ENCODE measurements at regions not wholly inside any gene's neighbourhood (a gene's known extent, or its start where the extent isn't known, plus 50 kb on each side); places are given as distances from the start of the nearest gene placed in this dataset.

GRCh38 chr6:137352859-137353258 lies 133.7 kb upstream of the IFNGR1 start:
- TF ChIP-seq CTCF (IDR thresholded peaks at IDR 0.05) = no peak
- no peak for TF ChIP-seq POLR2A (IDR thresholded peaks at IDR 0.05)

All from testis (tissue), 2 donors.